Activated CD8-positive, alpha-beta T cell treated with anti-CD3 and anti-CD28 coated beads for 36 hours (primary cell): ENCODE measurements at regions not wholly inside any gene's neighbourhood (a gene's known extent, or its start where the extent isn't known, plus 50 kb on each side); places are given as distances from the start of the nearest gene placed in this dataset.

Experiments
- ATAC-seq: fragments of 200-7000 bp; cut with Tn5 transposase; one replicate; pipeline ENCODE4 v1.10.0; 2021; ENCODE audit warnings: mild to moderate bottlenecking, moderate library complexity
- CTCF ChIA-PET: fragments of 350-600 bp; sonication (Branson Sonifier 250); formaldehyde crosslinking; loops from one replicate; lab custom pipeline; 2021; ENCODE audit warnings: antibody characterized with exemption; lab: Charles Lee
- POLR2A ChIA-PET: fragments of 350-600 bp; sonication (Branson Sonifier 250); formaldehyde crosslinking; loops from one replicate; lab custom pipeline; 2021; ENCODE audit warnings: antibody characterized with exemption; lab: Charles Lee
- DNase-seq: peaks from one replicate; pipeline ENCODE4 v3.0.0-alpha.2; 2020
- H3K27ac Mint-ChIP-seq: one replicate; pipeline ENCODE4 v1.8.0; 2021; ENCODE audit warnings: mild to moderate bottlenecking, mixed read lengths
- H3K27me3 Mint-ChIP-seq: one replicate; pipeline ENCODE4 v1.8.0; 2021; ENCODE audit warnings: mixed read lengths
- H3K36me3 Mint-ChIP-seq: one replicate; pipeline ENCODE4 v1.8.0; 2021; ENCODE audit warnings: low read depth, mixed read lengths
- H3K4me1 Mint-ChIP-seq: one replicate; pipeline ENCODE4 v1.8.0; 2021; ENCODE audit warnings: low read depth, mixed read lengths
- H3K4me3 Mint-ChIP-seq: one replicate; pipeline ENCODE4 v1.8.0; 2021; ENCODE audit warnings: mild to moderate bottlenecking, moderate library complexity, mixed read lengths
- H3K9me3 Mint-ChIP-seq: one replicate; pipeline ENCODE4 v1.8.0; 2021; ENCODE audit warnings: mixed read lengths
- CTCF ChIP-seq: fragments of 200-600 bp; IDR thresholded peaks from one replicate; pipeline ENCODE4 v1.8.0; 2022; ENCODE audit warnings: antibody characterized with exemption, mild to moderate bottlenecking
- intact Hi-C: fragments of 100-400 bp; cut with micrococcal nuclease; formaldehyde crosslinking; loops from one replicate; pipeline ENCODE4 v1.10.0; 2022

GRCh38 chr10:44172883-44173607, 211.9 kb downstream of the CXCL12 start:
- Mint-ChIP-seq H3K4me1 (no peaks in the 10 kb centered on the region), H3K9me3 (no peaks in the 10 kb centered on the region), H3K4me3 (no peak overlapping the region), H3K27me3 (peaks cover 3% of the 10 kb centered on the region), H3K27ac (no peak overlapping the region), H3K36me3 (no peaks in the 10 kb centered on the region)
- intact Hi-C loops = no loop called here
- ChIA-PET CTCF (no interaction called here), POLR2A (no interaction called here)
- DNase-seq = no peak
- ATAC-seq = no peak
- no peak for TF ChIP-seq CTCF

- POLR2A ChIA-PET = no interaction called here
- H3K36me3 Mint-ChIP-seq = no peaks in the 10 kb centered on the region
Measured at GRCh38 chr10:44171765-44172164, 213.1 kb downstream of the CXCL12 start.

GRCh38 chr10:44168478-44168877, 216.4 kb downstream of the CXCL12 start:
- intact Hi-C loops = no loop called here
- no peak overlapping the region for H3K27ac Mint-ChIP-seq
- no peak for ATAC-seq
- peaks cover 8% of the 10 kb centered on the region for H3K27me3 Mint-ChIP-seq
- no peaks in the 10 kb centered on the region for H3K9me3 Mint-ChIP-seq
- ChIA-PET CTCF (no interaction called here), POLR2A (no interaction called here)
- H3K36me3 Mint-ChIP-seq = no peaks in the 10 kb centered on the region
- H3K4me3 Mint-ChIP-seq = no peak overlapping the region
- TF ChIP-seq CTCF = no peak
- DNase-seq = no peak
- H3K4me1 Mint-ChIP-seq = no peaks in the 10 kb centered on the region

More at GRCh38 chr10:44171765-44172164, 213.1 kb downstream of the CXCL12 start:
- H3K27me3 Mint-ChIP-seq = peaks cover 5% of the 10 kb centered on the region
- CTCF ChIA-PET = no interaction called here
- no peaks in the 10 kb centered on the region for H3K9me3 Mint-ChIP-seq
- DNase-seq (no peak), ATAC-seq (no peak)
- TF ChIP-seq CTCF = no peak
- intact Hi-C loops = no loop called here
- H3K4me1 Mint-ChIP-seq = no peaks in the 10 kb centered on the region
- no peak overlapping the region for H3K27ac Mint-ChIP-seq
- H3K4me3 Mint-ChIP-seq = no peak overlapping the region

- Mint-ChIP-seq H3K36me3 (no peaks in the 10 kb centered on the region), H3K27ac (no peak overlapping the region), H3K4me1 (no peaks in the 10 kb centered on the region), H3K27me3 (peaks cover 8% of the 10 kb centered on the region), H3K4me3 (no peak overlapping the region), H3K9me3 (no peaks in the 10 kb centered on the region)
- ChIA-PET POLR2A (no interaction called here), CTCF (no interaction called here)
- intact Hi-C loops = no loop called here
- ATAC-seq (no peak), DNase-seq (no peak)
- no peak for TF ChIP-seq CTCF
Measured at GRCh38 chr10:44167752-44168151, 217.1 kb downstream of the CXCL12 start.

- DNase-seq (no peak), ATAC-seq (no peak)
- H3K27me3 Mint-ChIP-seq = peaks cover 8% of the 10 kb centered on the region
- intact Hi-C loops = no loop called here
- no peaks in the 10 kb centered on the region for H3K36me3 Mint-ChIP-seq
- no peaks in the 10 kb centered on the region for H3K4me1 Mint-ChIP-seq
- CTCF ChIA-PET = no interaction called here
- H3K27ac Mint-ChIP-seq = no peak overlapping the region
- no peak for TF ChIP-seq CTCF
- H3K9me3 Mint-ChIP-seq = no peaks in the 10 kb centered on the region
- POLR2A ChIA-PET = no interaction called here
- H3K4me3 Mint-ChIP-seq = no peak overlapping the region
Measured at GRCh38 chr10:44166441-44166840, 218.5 kb downstream of the CXCL12 start.
